Activated CD8-positive, alpha-beta memory T cell treated with anti-CD3 and anti-CD28 coated beads, Interleukin-2, amount 50 U/mL, for 1 hour (primary cell): ENCODE measurements at regions not wholly inside any gene's neighbourhood (a gene's known extent, or its start where the extent isn't known, plus 50 kb on each side); places are given as distances from the start of the nearest gene placed in this dataset.

Source experiments
- DNase-seq: peaks from one replicate; pipeline ENCODE4 v3.0.0-alpha.2; 2020; ENCODE audit errors: extremely low read depth

- no peak for DNase-seq
These were observed 97.7 kb downstream of the CD47 start for GRCh38 chr3:107992976-107993684.

DNA sequence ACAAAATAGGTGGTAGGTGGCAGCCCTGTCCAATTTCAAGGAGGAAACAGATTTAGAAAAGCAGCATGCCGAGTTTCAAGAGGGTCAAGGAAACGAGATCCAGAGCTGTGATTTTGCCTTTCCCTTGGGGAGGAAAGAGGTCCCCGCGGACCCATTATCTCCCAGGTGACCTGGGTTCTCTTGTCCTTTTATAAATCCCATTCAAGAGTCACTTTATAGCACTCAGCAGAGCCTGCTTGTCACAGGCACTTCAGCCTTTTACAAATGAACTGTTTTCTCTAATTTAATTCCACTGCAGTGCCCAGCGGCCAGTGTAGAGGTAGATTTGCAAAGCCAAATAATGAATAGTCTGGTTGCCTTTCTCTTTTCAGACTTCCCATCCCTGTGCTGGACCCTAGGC lies 99.9 kb downstream of the CD47 start:
- DNase-seq = no peak

DNA sequence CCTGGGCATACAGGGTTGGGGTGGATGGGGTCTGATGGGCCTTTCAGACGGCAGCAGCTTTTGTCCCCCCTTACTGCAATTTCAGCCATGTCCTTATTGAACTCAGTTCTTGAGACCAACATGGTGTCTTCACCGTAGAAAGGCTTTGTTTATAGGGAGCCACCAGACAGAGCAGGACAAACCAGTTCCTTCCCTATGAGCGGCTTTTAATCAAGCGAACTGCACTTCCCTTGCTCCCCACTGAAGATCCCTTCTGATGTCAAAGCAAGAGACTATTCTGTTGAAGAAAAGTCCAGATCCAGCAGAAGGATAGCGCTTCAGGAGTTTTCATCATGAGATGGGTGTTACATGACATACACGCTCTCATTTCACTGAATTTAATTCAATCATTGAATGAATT lies 100.4 kb downstream of the CD47 start:
- no peak for DNase-seq

DNA sequence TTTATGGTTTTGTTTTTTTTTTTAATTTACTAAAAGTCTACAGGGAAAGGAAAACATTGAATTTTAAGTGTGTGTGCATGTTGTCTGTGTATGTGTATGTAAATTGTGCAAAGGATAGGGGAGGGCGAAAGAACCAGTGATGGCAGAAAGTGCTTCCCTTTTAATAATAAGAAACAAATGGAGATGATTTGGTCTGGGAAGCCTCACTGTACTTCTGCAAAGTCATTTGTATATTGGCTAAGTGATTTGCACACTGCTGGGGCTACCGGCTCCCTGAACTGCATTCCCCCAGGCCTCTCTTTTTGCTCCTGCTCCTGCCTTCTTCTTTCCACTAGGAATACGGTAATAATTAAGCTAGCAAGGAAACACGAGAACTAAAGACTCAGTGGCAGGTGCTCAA lies 101.2 kb downstream of the CD47 start:
- no peak for DNase-seq

- DNase-seq = no peak
These were observed 102.2 kb downstream of the CD47 start for GRCh38 chr3:107988460-107989175.

DNA sequence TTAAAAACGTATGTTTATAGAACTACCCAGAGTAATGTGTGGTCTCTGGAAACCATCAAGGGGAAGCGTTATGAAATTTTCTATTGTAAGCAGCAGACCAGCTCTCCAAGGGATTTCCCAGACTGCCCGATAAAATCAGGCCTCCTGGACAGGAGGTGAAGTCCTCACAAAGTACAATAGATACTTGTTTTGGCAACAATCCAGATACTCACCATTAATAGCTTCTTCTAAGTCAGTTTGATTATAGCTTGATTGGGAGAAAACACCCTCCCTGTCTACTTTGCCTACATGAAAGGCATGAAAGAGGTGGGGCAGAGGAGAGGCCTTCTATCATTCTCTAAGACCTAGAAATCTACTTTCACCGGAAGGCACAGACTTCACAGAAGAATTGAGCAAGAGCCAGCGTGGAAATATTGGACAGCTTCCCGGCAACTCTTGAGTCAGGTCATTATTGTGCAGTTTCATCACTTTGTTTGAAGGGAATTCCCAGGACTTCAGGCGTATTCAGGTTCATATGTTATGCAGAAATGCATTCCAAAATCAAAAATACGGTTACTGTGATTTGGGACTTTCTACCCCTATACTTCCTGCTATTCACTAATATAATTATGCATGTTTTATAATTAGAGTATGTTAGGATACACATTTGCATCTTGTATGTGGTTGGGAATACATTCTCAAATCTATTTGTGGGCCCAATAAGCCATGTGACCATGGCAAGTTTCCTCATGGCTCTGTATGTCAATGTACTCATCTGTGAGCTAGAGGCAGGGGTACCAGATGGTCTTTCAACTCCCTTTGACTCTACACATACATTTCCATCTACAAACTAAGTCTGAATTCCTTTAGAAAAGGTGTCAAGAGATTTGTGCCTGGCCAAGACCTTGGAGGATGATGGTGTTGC lies 103.5 kb downstream of the CD47 start:
- DNase-seq = no peak

GRCh38 chr3:107986505-107986904 lies 104.3 kb downstream of the CD47 start:
- DNase-seq = no peak

- no peak for DNase-seq
These were observed 105.3 kb downstream of the CD47 start for GRCh38 chr3:107985496-107985895.

DNA sequence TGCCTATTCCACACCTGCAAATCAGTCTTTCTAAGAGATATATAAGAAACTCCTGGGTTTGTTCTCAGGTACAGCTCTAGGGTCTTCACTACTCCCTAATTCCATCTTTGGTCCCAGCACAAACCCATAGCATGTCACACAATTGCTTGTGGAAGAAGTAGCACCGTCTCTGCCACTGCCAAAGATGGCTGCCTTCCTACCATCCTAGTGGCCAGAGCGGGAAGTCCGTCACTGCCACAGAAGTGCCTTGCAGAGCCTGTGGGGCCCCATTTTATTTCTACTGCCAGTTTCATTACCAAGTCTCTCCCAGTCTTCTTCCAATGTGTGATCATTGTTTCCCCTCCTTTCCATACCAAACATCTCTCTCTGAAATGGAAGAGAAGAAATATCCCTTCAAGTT lies 107.6 kb downstream of the CD47 start:
- no peak for DNase-seq

DNA sequence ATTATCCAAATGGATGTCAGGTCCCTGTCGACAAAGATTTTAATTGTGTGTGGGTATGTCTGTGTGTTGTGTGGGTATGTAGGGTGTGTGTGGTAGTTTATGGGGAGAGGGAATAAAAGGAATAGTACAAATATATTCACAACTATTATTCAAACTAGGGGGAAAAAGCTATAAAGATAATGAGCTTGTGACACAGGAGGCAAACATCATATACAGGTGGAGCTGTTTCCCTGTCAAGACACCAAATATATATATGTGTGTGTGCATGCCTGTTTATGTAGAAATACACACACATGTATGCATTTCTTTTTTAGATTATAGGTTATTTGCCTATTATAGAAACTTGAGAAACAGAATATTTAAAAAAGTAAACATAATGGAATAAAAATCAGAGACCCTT lies 108.7 kb downstream of the CD47 start:
- DNase-seq = no peak

DNA sequence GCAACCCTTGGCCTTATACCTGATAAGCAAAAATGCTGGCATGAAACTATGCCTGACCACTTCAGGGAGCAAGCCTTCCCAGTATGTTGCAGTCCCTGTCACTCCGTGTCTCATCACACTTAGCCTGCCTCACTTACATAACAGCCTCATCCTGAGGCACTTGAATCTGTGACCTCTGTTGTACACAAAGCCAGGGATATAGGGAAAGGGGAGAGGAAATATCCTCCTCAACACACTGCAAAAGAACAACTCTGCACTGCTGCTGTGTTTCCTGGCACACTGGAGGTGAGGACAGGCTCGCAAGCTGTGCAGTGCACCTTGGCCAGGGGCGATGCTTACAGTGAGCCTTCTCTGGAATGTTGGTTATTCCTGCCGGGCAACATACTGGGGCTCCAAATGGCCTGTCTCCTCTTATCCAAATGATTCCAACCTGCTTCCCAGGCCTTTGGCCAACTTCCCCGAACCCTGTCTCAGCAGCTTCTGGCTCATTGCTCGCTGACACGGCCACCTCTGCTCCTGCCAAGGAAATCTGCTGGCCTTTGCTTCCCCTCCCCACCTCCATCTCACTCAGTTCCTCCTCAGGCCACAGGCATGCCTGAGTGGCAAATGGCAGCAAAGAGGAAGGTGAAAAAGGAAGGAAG lies 109.2 kb downstream of the CD47 start:
- no peak for DNase-seq

DNA sequence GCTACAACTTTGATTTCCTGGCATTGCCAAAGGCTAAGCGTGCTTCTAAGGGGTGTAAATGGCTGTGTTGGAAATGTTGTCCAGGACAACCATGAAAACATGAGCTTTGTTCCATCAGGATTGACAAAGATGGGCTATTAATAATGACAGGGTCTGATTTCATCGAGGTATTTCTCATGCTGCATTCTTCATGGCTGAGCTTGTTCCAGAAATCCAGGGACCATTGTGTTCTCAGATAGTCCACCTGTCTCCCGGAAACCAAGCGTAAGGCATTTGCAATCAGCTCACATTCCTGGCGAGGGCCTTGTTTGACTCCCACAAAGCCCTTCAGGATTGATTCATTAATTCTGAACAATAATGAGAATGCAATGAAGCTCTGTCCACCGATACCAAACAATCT lies 111.3 kb downstream of the CD47 start:
- no peak for DNase-seq

- DNase-seq = no peak
These were observed 112.4 kb downstream of the CD47 start for GRCh38 chr3:107978131-107979055.

GRCh38 chr3:107977221-107978130 lies 113.4 kb downstream of the CD47 start:
- DNase-seq = no peak

GRCh38 chr3:107976202-107976800 lies 114.5 kb downstream of the CD47 start:
- no peak for DNase-seq

GRCh38 chr3:107975529-107976201 lies 115.2 kb downstream of the CD47 start:
- no peak for DNase-seq

GRCh38 chr3:107973961-107974360 lies 116.9 kb downstream of the CD47 start:
- no peak for DNase-seq

DNA sequence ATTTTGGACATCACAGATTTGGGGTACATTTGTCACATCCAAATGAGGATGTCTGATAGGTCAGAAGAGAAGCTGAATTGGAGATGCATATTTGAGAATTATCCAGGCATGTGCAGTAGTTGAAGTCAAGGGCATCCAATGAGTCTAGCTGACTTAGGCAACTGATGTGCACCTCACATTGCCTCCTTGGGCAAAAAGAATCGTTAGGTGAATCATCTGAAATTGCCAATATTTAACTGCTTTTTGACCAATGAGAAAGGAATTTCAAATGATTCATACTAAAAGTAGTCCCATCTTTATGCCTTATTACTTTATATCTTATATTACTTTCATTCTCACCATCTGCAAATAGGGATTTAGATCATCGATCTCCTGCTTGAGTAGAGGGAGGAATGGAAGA lies 117.7 kb downstream of the CD47 start:
- DNase-seq = no peak
